ENCODE measurements at regions not wholly inside any gene's neighbourhood (a gene's known extent, or its start where the extent isn't known, plus 50 kb on each side); places are given as distances from the start of the nearest gene placed in this dataset.
"Not testable (repeated sequence)": the region's sequence is repeated elsewhere in the genome, so short reads cannot be mapped to it uniquely, and the experiment has no call there.

GRCh38 chr7:76971201-76971600, 61.0 kb downstream of the SPDYE17 start:
- DNase-seq = not testable (repeated sequence)

- not testable (repeated sequence) for DNase-seq
Measured at GRCh38 chr7:76969892-76970291, 62.3 kb downstream of the SPDYE17 start.

GRCh38 chr7:76965731-76966548, 66.2 kb downstream of the SPDYE17 start:
- DNase-seq = not testable (repeated sequence)

- DNase-seq = not testable (repeated sequence)
Measured at GRCh38 chr7:76964050-76964449, 68.1 kb downstream of the SPDYE17 start.

GRCh38 chr7:76963061-76963460, 69.1 kb downstream of the SPDYE17 start:
- not testable (repeated sequence) for DNase-seq

- DNase-seq = not testable (repeated sequence)
Measured at GRCh38 chr7:76960400-76960986, 71.7 kb downstream of the SPDYE17 start.

- DNase-seq = not testable (repeated sequence)
Measured at GRCh38 chr7:76959573-76960399, 72.4 kb downstream of the SPDYE17 start.

- not testable (repeated sequence) for DNase-seq
Measured at GRCh38 chr7:76956531-76956930, 75.6 kb downstream of the SPDYE17 start.

GRCh38 chr7:76955124-76955523, 77.0 kb downstream of the SPDYE17 start:
- DNase-seq = not testable (repeated sequence)

GRCh38 chr7:76944603-76945002, 87.6 kb downstream of the SPDYE17 start:
- not testable (repeated sequence) for DNase-seq

GRCh38 chr7:76941809-76942765, 90.1 kb downstream of the SPDYE17 start:
- DNase-seq = not testable (repeated sequence)

- DNase-seq = not testable (repeated sequence)
Measured at GRCh38 chr7:76937781-76938180, 94.4 kb downstream of the SPDYE17 start.

- DNase-seq = not testable (repeated sequence)
Measured at GRCh38 chr7:76937330-76937729, 94.8 kb downstream of the SPDYE17 start.

GRCh38 chr7:76936346-76936745, 95.8 kb downstream of the SPDYE17 start:
- not testable (repeated sequence) for DNase-seq

- DNase-seq = not testable (repeated sequence)
Measured at GRCh38 chr7:76934711-76935110, 97.5 kb downstream of the SPDYE17 start.

GRCh38 chr7:76932957-76933356, 99.2 kb downstream of the SPDYE17 start:
- DNase-seq = not testable (repeated sequence)

- DNase-seq = not testable (repeated sequence)
Measured at GRCh38 chr7:76931441-76931840, 100.7 kb downstream of the SPDYE17 start.

- DNase-seq = not testable (repeated sequence)
Measured at GRCh38 chr7:76930416-76930815, 101.7 kb downstream of the SPDYE17 start.

GRCh38 chr7:76928751-76929150, 103.4 kb downstream of the SPDYE17 start:
- DNase-seq = not testable (repeated sequence)

GRCh38 chr7:76927741-76928393, 104.3 kb downstream of the SPDYE17 start:
- not testable (repeated sequence) for DNase-seq

- not testable (repeated sequence) for DNase-seq
Measured at GRCh38 chr7:76926416-76926815, 105.7 kb downstream of the SPDYE17 start.
